ENCODE measurements at regions not wholly inside any gene's neighbourhood (a gene's known extent, or its start where the extent isn't known, plus 50 kb on each side); places are given as distances from the start of the nearest gene placed in this dataset.

DNA sequence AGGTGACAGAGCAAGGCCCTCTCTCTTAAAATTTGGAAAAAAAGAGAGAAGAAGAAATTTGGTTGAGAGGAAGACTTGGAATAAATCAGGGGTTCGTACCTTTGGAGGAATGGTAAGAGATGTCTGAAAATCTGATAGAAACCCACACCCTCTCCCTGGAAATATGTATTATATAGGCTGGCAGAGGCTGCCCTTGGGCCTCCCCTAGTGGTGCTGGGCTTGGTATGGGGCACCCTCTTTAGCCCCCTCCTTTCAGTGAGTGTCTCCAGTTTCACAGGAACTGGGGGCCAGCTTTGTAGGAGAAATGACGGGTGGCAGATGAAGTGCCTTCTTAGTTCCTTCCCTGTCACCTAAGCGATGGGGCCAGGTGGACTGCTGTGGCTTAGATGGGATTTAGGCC is 82.9 kb upstream of the SLC2A1 start:
- intact Hi-C loops (cut with micrococcal nuclease; ENCODE audit: unreplicated experiment): no loop called here
- H3K4me1 Mint-ChIP-seq (ENCODE audit: low read depth, unreplicated experiment): peaks cover 16% of the 10 kb centered on the region
- BruUV-seq (replicated peaks): no TSS peak
- CTCF ChIA-PET: no interaction called here
- DNase-seq: no peak
- H3K4me3 Mint-ChIP-seq (ENCODE audit: low read depth, unreplicated experiment): no peak overlapping the region
- TF ChIP-seq, protein P1, sequence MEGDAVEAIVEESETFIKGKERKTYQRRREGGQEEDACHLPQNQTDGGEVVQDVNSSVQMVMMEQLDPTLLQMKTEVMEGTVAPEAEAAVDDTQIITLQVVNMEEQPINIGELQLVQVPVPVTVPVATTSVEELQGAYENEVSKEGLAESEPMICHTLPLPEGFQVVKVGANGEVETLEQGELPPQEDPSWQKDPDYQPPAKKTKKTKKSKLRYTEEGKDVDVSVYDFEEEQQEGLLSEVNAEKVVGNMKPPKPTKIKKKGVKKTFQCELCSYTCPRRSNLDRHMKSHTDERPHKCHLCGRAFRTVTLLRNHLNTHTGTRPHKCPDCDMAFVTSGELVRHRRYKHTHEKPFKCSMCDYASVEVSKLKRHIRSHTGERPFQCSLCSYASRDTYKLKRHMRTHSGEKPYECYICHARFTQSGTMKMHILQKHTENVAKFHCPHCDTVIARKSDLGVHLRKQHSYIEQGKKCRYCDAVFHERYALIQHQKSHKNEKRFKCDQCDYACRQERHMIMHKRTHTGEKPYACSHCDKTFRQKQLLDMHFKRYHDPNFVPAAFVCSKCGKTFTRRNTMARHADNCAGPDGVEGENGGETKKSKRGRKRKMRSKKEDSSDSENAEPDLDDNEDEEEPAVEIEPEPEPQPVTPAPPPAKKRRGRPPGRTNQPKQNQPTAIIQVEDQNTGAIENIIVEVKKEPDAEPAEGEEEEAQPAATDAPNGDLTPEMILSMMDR (IDR thresholded peaks at IDR 0.05; ENCODE audit: unreplicated experiment): no peak
- peaks cover 5% of the 10 kb centered on the region for H3K27me3 Mint-ChIP-seq (ENCODE audit: unreplicated experiment)
- no peaks in the 10 kb centered on the region for H3K36me3 Mint-ChIP-seq (ENCODE audit: insufficient read depth, unreplicated experiment)
- H3K27ac Mint-ChIP-seq (ENCODE audit: unreplicated experiment): no peak overlapping the region
- H3K9me3 Mint-ChIP-seq (ENCODE audit: low read depth, unreplicated experiment): no peaks in the 10 kb centered on the region

DNA sequence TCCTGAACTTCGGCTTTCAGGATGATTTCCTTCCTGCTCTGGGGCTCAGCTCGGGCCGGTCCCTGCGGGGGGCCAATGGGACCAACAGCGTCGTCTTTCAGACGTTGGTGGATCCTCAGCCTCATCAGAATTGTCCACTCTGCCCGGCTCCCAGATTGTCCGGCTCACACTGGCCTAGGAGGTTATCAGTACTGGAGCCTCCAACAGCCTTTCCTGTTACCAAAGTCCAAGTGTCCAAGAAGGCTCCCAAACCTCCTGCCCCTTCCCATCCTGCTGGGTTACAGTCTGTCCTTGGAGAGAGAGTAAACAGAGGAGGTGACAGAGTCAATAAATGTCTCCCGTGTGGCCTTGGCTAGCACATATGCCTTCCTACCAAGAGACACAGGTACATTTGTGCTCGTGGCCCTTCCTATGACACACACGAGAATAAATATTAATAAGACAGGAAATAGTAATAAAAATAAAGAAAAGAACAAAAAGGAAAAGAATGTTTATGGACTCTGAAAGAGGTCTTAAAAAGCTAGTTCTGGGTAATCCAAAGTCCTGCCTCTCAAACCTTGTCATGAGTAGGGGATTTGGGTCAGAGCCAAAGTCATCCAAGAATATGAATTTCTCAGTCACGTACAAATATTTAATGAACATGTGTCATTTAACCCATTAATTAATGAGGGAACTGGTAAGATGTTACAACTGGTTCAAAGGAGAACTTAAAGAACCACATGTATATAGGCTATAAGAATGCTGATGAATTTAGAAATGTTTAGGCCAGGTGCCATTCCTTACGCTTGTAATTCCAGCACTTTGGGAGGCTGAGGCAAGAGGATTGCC is 80.8 kb upstream of the SLC2A1 start:
- TF ChIP-seq, protein P1 (IDR thresholded peaks at IDR 0.05; ENCODE audit: unreplicated experiment): no peak
- peaks cover 26% of the 10 kb centered on the region for H3K4me1 Mint-ChIP-seq (ENCODE audit: low read depth, unreplicated experiment)
- no TSS peak for BruUV-seq (replicated peaks)

DNA sequence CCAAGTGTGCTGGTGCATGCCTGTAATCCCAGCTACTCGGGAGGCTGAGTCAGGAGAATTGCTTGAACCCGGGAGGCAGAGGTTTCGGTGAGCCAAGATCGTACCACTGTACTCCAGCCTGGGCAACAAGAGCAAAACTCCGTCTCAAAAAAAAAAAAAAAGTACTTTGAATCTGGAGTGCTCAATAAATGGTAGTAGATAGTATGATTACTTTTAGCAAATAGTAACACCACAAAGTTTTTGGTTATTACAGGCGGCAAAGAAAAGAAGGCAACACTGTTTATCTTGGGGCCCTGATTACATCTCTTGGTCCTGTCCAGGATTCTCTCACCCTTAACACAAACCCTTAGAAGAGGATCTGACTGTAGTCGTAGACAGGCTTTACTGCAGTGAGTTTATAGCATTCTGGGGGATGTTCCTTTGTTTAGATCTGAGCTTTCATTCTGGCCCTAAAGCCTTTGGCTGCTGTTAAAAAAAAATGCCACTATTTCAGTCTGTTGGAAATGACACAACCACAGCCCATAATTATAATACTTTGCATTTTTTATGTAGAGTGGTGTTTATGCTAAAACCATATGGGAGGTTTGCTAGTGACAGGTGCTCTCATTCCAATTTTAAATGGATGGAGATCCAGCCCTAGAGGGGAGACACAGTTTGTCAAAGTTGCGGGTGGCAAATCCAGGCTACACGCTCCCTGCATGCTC is 79.7 kb upstream of the SLC2A1 start:
- CTCF ChIA-PET: no interaction called here
- Mint-ChIP-seq H3K9me3 (ENCODE audit: low read depth, unreplicated experiment) (no peaks in the 10 kb centered on the region), H3K4me3 (ENCODE audit: low read depth, unreplicated experiment) (no peak overlapping the region), H3K27ac (ENCODE audit: unreplicated experiment) (no peak overlapping the region), H3K4me1 (ENCODE audit: low read depth, unreplicated experiment) (peaks cover 30% of the 10 kb centered on the region), H3K27me3 (ENCODE audit: unreplicated experiment) (no peaks in the 10 kb centered on the region), H3K36me3 (ENCODE audit: insufficient read depth, unreplicated experiment) (peaks cover 5% of the 10 kb centered on the region)
- no TSS peak for BruUV-seq (replicated peaks)
- intact Hi-C loops (cut with micrococcal nuclease; ENCODE audit: unreplicated experiment): no loop called here
- TF ChIP-seq, protein P1 (IDR thresholded peaks at IDR 0.05; ENCODE audit: unreplicated experiment): no peak
- no peak for DNase-seq

More for the DNA sequence above, 80.8 kb upstream of the SLC2A1 start:
- H3K4me3 Mint-ChIP-seq (ENCODE audit: low read depth, unreplicated experiment): no peak overlapping the region
- CTCF ChIA-PET: no interaction called here
- H3K27me3 Mint-ChIP-seq (ENCODE audit: unreplicated experiment): no peaks in the 10 kb centered on the region
- peaks cover 5% of the 10 kb centered on the region for H3K36me3 Mint-ChIP-seq (ENCODE audit: insufficient read depth, unreplicated experiment)
- intact Hi-C loops (cut with micrococcal nuclease; ENCODE audit: unreplicated experiment): no loop called here
- no peak for DNase-seq
- no peaks in the 10 kb centered on the region for H3K9me3 Mint-ChIP-seq (ENCODE audit: low read depth, unreplicated experiment)
- H3K27ac Mint-ChIP-seq (ENCODE audit: unreplicated experiment): no peak overlapping the region

DNA sequence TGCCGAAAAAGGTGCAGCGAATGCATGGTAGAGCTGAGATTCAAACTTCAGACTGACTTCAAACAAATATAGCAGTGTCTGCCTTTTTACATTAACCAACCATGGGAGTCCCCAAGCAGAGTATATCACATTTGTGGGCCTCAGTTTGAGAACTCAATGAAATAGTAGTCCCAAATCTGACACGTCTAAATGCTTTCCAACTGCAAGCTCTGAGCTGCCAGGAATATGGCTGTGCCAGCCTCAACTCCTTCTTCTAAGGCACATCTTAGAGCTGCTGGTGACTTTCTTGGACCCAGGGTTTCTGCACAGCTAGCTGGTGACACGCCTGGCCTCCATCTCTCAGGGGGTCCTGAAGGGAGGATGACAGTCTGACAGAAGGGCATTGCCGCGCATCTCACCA is 78.8 kb upstream of the SLC2A1 start:
- intact Hi-C loops (cut with micrococcal nuclease; ENCODE audit: unreplicated experiment): no loop called here
- Mint-ChIP-seq H3K27ac (ENCODE audit: unreplicated experiment) (no peak overlapping the region), H3K36me3 (ENCODE audit: insufficient read depth, unreplicated experiment) (peaks cover 5% of the 10 kb centered on the region), H3K4me3 (ENCODE audit: low read depth, unreplicated experiment) (no peak overlapping the region), H3K4me1 (ENCODE audit: low read depth, unreplicated experiment) (peaks cover 30% of the 10 kb centered on the region), H3K27me3 (ENCODE audit: unreplicated experiment) (no peaks in the 10 kb centered on the region), H3K9me3 (ENCODE audit: low read depth, unreplicated experiment) (no peaks in the 10 kb centered on the region)
- TF ChIP-seq, protein P1 (IDR thresholded peaks at IDR 0.05; ENCODE audit: unreplicated experiment): no peak
- CTCF ChIA-PET: no interaction called here
- BruUV-seq (replicated peaks): no TSS peak
- DNase-seq: no peak
